ENCODE measurements at regions not wholly inside any gene's neighbourhood (a gene's known extent, or its start where the extent isn't known, plus 50 kb on each side); places are given as distances from the start of the nearest gene placed in this dataset.

DNA sequence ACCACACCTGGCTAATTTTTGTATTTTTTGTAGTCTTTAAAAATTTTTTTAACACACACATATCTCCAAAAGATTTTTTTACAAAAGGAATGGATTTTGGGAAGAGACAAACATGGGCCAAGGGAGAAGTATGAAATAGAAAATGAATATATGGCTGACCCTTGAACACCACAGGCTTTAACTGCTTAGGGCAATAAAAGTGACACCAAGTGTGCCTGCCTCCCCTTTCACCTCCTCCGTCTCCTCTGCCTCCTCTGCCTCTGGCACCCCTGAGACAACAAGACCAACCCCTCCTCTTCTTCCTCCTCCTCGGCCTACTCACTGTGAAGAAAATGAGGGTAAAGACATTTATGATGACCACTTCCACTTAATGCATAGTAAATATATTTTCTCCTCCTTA, 483.9 kb downstream of the KDM4C start:
- H3K9me2 ChIP-seq: no peaks in the 10 kb centered on the region

DNA sequence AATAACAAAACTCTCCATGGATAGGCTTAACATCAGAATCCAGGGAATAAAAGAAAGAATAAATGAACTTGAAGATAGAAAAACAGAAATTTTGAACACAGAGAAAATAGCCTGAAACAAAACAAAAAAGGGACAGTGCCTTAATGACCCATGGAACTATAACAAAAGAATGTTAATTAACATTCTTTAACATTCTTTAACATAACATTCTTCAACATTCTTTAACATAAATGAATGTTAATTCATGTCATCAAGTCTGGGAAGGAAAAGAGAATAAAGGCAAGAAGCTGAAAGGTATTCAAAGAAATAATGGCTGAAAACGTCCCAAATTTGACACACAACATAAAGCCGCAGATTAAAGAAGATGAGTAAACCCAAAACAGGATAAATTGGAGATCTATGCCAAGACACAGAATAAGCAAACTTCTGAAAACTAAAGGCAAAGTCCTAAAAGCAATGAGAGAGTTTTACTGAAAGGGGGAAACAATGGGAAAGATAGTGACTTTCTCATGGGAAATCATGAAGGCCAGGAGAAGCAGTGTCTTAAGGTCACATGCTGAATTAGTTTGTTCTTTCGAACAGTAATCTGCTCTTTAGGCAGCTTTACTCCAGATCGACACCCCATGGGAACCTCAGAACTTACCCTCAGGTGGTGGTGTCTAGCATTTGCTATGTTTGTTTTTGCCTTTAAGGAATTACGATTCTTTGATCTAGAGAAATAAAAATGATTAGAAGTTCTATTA, 483.0 kb downstream of the KDM4C start:
- no peak overlapping the region for H3K4me2 ChIP-seq
- ChIA-PET POLR2A (no interaction called here), CTCF (no interaction called here)
- H3K9me3 ChIP-seq: no peaks in the 10 kb centered on the region
- H3K9ac ChIP-seq: no peak overlapping the region
- H3K36me3 ChIP-seq (replicated peaks in 1 of 2; ENCODE audit: control insufficient read depth in 1 of 2, insufficient read depth in 2 of 2, low read length in 1 of 2): no peaks in the 10 kb centered on the region
- H3K27me3 ChIP-seq (ENCODE audit: insufficient read depth): no peaks in the 10 kb centered on the region
- no peak overlapping the region for H2AFZ ChIP-seq (ENCODE audit: low read depth)
- no peak for DNase-seq
- no peak overlapping the region for H3K27ac ChIP-seq (ENCODE audit: low read depth in 2 of 2, low read length in 1 of 2)
- no peak for TF ChIP-seq RFX5 (IDR thresholded peaks at IDR 0.05; ENCODE audit: low read length)
- no peak for TF ChIP-seq EP300 (IDR thresholded peaks at IDR 0.05; ENCODE audit: borderline replicate concordance in 1 of 2, low read depth in 1 of 2, low read length in 1 of 2)
- no peak for TF ChIP-seq NFIC (IDR thresholded peaks at IDR 0.05; ENCODE audit: borderline replicate concordance)
- no peak for TF ChIP-seq CHD2 (IDR thresholded peaks at IDR 0.05; ENCODE audit: low read length, partially characterized antibody)
- TF ChIP-seq TAF1 (IDR thresholded peaks at IDR 0.05; ENCODE audit: borderline replicate concordance, low read depth, low read length): no peak
- TF ChIP-seq NRF1 (IDR thresholded peaks at IDR 0.05; ENCODE audit: low read depth, low read length): no peak
- no peak for TF ChIP-seq GATA2 (CRISPR knock-in tag; IDR thresholded peaks at IDR 0.05)
- no peak for TF ChIP-seq RXRA (IDR thresholded peaks at IDR 0.05; ENCODE audit: borderline replicate concordance, low read depth)
- TF ChIP-seq FOSL2 (IDR thresholded peaks at IDR 0.05; ENCODE audit: borderline replicate concordance, low read depth): no peak
- no peak for TF ChIP-seq ELF1 (IDR thresholded peaks at IDR 0.05)
- no peaks in the 10 kb centered on the region for H3F3A ChIP-seq (replicated peaks; ENCODE audit: insufficient read depth)
- H4K20me1 ChIP-seq (ENCODE audit: insufficient read depth): no peaks in the 10 kb centered on the region
- H3K4me3 ChIP-seq (ENCODE audit: low read depth in 2 of 2, low read length in 1 of 2): no peak overlapping the region
- no peaks in the 10 kb centered on the region for H3K4me1 ChIP-seq (ENCODE audit: control insufficient read depth in 1 of 2, insufficient read depth in 2 of 2, low read depth in 1 of 2, low read length in 1 of 2)
- H3K9me2 ChIP-seq: no peaks in the 10 kb centered on the region
- WGBS (ENCODE audit: low lambda C conversion rate): 39% methylated on average over 5 of the region's 5 CpGs
- H3K79me2 ChIP-seq (ENCODE audit: insufficient read depth): no peaks in the 10 kb centered on the region

More for the DNA sequence above, 483.9 kb downstream of the KDM4C start:
- no peak overlapping the region for H3K4me3 ChIP-seq (ENCODE audit: low read depth in 2 of 2, low read length in 1 of 2)
- no peaks in the 10 kb centered on the region for H3F3A ChIP-seq (replicated peaks; ENCODE audit: insufficient read depth)
- H3K36me3 ChIP-seq (replicated peaks in 1 of 2; ENCODE audit: control insufficient read depth in 1 of 2, insufficient read depth in 2 of 2, low read length in 1 of 2): no peaks in the 10 kb centered on the region
- H3K9ac ChIP-seq: no peak overlapping the region
- H3K27ac ChIP-seq (ENCODE audit: low read depth in 2 of 2, low read length in 1 of 2): no peak overlapping the region
- ChIA-PET CTCF (no interaction called here), POLR2A (no interaction called here)
- no peak for DNase-seq
- no peaks in the 10 kb centered on the region for H4K20me1 ChIP-seq (ENCODE audit: insufficient read depth)
- no peaks in the 10 kb centered on the region for H3K27me3 ChIP-seq (ENCODE audit: insufficient read depth)
- no peaks in the 10 kb centered on the region; a peak in 1 of 4 replicates for H3K4me1 ChIP-seq (ENCODE audit: control insufficient read depth in 1 of 2, insufficient read depth in 2 of 2, low read depth in 1 of 2, low read length in 1 of 2)
- H2AFZ ChIP-seq (ENCODE audit: low read depth): no peak overlapping the region
- WGBS (ENCODE audit: low lambda C conversion rate): 48% methylated on average over 2 of the region's 2 CpGs
- TF ChIP-seq EZH2phosphoT487 (IDR thresholded peaks at IDR 0.05; ENCODE audit: borderline replicate concordance, low read depth) (no peak), YY1 (IDR thresholded peaks at IDR 0.05; ENCODE audit: low read depth) (no peak), TAF1 (IDR thresholded peaks at IDR 0.05; ENCODE audit: borderline replicate concordance, low read depth, low read length) (no peak), POLR2AphosphoS5 (IDR thresholded peaks at IDR 0.05; ENCODE audit: low read depth, low read length) (no peak), TEAD4 (IDR thresholded peaks at IDR 0.05; ENCODE audit: borderline replicate concordance, insufficient read depth) (no peak), RFX5 (IDR thresholded peaks at IDR 0.05; ENCODE audit: low read length) (no peak)
- H3K79me2 ChIP-seq (ENCODE audit: insufficient read depth): no peaks in the 10 kb centered on the region
- H3K4me2 ChIP-seq: no peak overlapping the region
- no peaks in the 10 kb centered on the region for H3K9me3 ChIP-seq

All from SK-N-SH (cell line).